GM12864 (cell line): ENCODE measurements at regions not wholly inside any gene's neighbourhood (a gene's known extent, or its start where the extent isn't known, plus 50 kb on each side); places are given as distances from the start of the nearest gene placed in this dataset.

Source experiments
- DNase-seq: peaks from one replicate; pipeline ENCODE4 v3.0.0-alpha.2; 2011; ENCODE audit warnings: low read depth
- H3K4me3 ChIP-seq: 2 replicates; pipeline ENCODE4 v1.5.1; 2011; ENCODE audit warnings: mild to moderate bottlenecking, low read depth, low read length, control low read depth
- CTCF ChIP-seq: IDR thresholded peaks from 2 replicates; pipeline ENCODE4 v1.5.1; 2011; ENCODE audit warnings: low read depth, mild to moderate bottlenecking, moderate library complexity, low read length, control low read depth, inconsistent platforms; ENCODE audit errors: missing control alignments

GRCh38 chr18:45139478-45139877 lies 458.8 kb downstream of the SETBP1 start:
- no peak for TF ChIP-seq CTCF
- DNase-seq = no peak

GRCh38 chr18:45142868-45143267 lies 462.2 kb downstream of the SETBP1 start:
- no peak overlapping the region for H3K4me3 ChIP-seq
- no peak for TF ChIP-seq CTCF
- no peak for DNase-seq

More at GRCh38 chr18:45139478-45139877, 458.8 kb downstream of the SETBP1 start:
- H3K4me3 ChIP-seq = no peak overlapping the region

DNA sequence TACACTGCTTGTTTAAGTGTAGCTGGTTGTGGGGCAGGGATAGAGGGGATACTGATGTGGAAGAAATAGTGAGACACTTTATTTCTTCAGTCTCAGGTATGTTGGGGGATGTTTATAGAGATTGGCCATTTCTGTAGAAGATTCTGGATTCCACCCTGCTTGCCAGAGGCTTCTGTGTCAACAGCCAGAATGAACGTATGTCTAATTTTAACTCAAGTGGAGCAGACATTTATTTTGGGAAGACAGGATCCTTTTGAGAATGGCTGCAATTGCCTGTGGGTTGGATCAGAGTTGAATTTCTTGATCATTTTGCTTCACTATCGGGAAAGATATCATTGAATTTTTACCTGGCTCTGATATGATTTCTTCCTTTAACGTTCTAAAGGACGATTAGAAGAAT lies 465.6 kb upstream of the SLC14A2 start:
- no peak for TF ChIP-seq CTCF
- H3K4me3 ChIP-seq = no peak overlapping the region
- no peak for DNase-seq

GRCh38 chr18:45151645-45152044 lies 463.6 kb upstream of the SLC14A2 start:
- TF ChIP-seq CTCF = no peak
- H3K4me3 ChIP-seq = no peak overlapping the region
- DNase-seq = no peak

DNA sequence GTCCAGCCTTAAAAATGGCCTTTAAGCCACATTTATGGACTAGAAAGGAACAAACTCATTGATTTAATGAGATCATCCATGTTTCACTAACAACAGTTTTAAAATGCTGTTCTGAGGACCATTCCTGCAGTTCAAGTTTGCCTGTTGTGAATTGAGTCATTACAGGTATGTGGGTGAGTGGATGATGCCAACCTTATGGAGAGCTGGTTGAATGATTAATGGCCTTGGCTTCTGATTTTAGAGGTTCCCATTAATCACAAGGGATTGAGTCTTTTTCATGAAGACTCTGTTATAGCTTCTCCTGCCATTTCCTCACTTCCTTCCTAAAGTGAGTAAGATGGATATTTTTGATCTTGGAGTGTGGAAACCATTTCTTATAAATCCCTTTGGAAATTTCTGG lies 459.8 kb upstream of the SLC14A2 start:
- H3K4me3 ChIP-seq = no peak overlapping the region
- no peak for TF ChIP-seq CTCF
- DNase-seq = no peak

- H3K4me3 ChIP-seq = no peak overlapping the region
- no peak for DNase-seq
- TF ChIP-seq CTCF = no peak
These were observed 458.3 kb upstream of the SLC14A2 start for GRCh38 chr18:45156946-45157345.

DNA sequence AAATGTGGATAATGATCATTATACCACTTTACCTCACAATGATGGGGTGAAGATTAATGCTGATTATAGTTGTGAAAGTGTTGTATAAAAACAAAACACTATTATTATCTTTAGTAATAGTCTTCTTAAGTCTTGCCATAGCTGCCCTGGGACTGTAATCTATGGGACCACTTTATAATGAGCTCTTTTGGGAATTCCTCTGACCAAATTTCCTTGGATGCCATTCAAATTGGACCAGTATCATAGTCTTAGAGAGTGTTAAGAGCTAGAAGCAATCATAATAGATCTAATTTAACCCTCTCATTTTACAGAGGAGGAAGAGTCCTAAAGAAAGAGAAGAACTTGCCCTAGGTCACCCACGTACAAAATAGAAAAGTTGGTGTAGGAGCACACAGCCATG lies 457.7 kb upstream of the SLC14A2 start:
- no peak for DNase-seq
- no peak for TF ChIP-seq CTCF

More for the DNA sequence above, 457.7 kb upstream of the SLC14A2 start:
- no peak overlapping the region for H3K4me3 ChIP-seq
